Kidney (tissue), 13 donors: ENCODE measurements at regions not wholly inside any gene's neighbourhood (a gene's known extent, or its start where the extent isn't known, plus 50 kb on each side); places are given as distances from the start of the nearest gene placed in this dataset.

Source experiments
- DNase-seq, 5 donors: peaks; one replicate each; pipeline ENCODE4 v3.0.0-alpha.2; 2013 to 2020
- FAIRE-seq: peaks from 2 replicates; lab custom pipeline; 2012; peaks lifted over from hg19 to GRCh38; lab: Jason Lieb, UNC
- H3K27ac ChIP-seq, 2 donors: one replicate each; pipeline ENCODE4 v1.7.0; 2013; ENCODE audit warnings: low read depth in 2 of 2, low read length in 2 of 2, inconsistent platforms in 1 of 2
- H3K27me3 ChIP-seq: one replicate; pipeline ENCODE4 v1.7.1; 2013; ENCODE audit warnings: low read length, inconsistent platforms; ENCODE audit not compliant: control insufficient read depth, insufficient read depth
- H3K36me3 ChIP-seq, 3 donors: one replicate each; pipeline versions ENCODE4 v1.7.0 to v1.7.1; 2013; ENCODE audit warnings: low read length in 3 of 3, control low read depth in 1 of 3, inconsistent platforms in 1 of 3; ENCODE audit not compliant: insufficient read depth in 3 of 3, control insufficient read depth in 2 of 3
- H3K4me1 ChIP-seq, 3 donors: one replicate each; pipeline versions ENCODE4 v1.7.0 to v1.7.1; 2013; ENCODE audit warnings: low read length in 3 of 3, inconsistent platforms in 1 of 3, low read depth in 1 of 3; ENCODE audit not compliant: control insufficient read depth in 2 of 3, insufficient read depth in 2 of 3
- H3K4me3 ChIP-seq, 3 donors: one replicate each; pipeline versions ENCODE4 v1.7.0 to v1.8.1; 2013; ENCODE audit warnings: low read length in 3 of 3, control low read depth in 1 of 3, inconsistent platforms in 1 of 3
- H3K9ac ChIP-seq, 3 donors: one replicate each; pipeline versions ENCODE4 v1.7.0 to v1.7.1; 2013; ENCODE audit warnings: low read length in 3 of 3, control low read depth in 1 of 3, inconsistent platforms in 1 of 3
- H3K9me3 ChIP-seq, 3 donors: one replicate each; pipeline versions ENCODE4 v1.7.0 to v1.7.1; 2013; ENCODE audit warnings: low read length in 3 of 3, control low read depth in 1 of 3, inconsistent platforms in 1 of 3; ENCODE audit not compliant: control insufficient read depth in 2 of 3, insufficient read depth in 1 of 3
- intact Hi-C: fragments of 100-400 bp; cut with DNase I; formaldehyde crosslinking; loops from one replicate; pipeline ENCODE4 v1.11.1; 2022
- TF ChIP-seq, protein P1 (sequence below): IDR thresholded peaks from 3 replicates; pipeline ENCODE4 v1.5.1; 2012; ENCODE audit warnings: mild to moderate bottlenecking, moderate library complexity, borderline replicate concordance; ENCODE audit not compliant: insufficient read depth; ENCODE audit errors: extremely low read depth
- donor health status: control.
- donor health status: control.
- donor health status: control.
- donor health status: control.
- donor health status: control.
- donor health status: DM: yes; HTN: yes; CAD: no.
- donor health status: Normal renal cell carcinoma (clear cell type).

DNA sequence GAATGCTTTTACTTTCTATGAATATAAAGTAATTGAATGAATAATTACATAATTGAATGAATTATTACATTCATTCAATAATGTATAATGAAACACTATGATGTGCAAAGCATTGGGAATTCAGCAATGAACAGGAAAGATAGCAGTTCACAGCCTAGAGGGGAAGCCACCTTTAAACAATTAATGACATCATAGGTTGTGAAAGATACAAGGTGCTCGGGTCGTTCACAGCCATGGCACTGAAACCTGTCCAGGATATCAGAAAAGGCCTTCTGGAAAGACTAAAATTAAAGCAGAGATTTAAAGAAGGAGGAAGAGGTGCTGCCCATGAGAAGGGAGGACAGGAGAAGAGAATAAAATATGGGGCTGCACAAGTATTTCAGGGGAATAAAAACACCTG is 171.4 kb upstream of the KLF4 start:
- Histone ChIP-seq H3K9ac (no peak overlapping the region), H3K27me3 (no peaks in the 10 kb centered on the region), H3K36me3 (no peaks in the 10 kb centered on the region), H3K4me3 (no peak overlapping the region), H3K9me3 (no peaks in the 10 kb centered on the region), H3K27ac (no peak overlapping the region), H3K4me1 (no peaks in the 10 kb centered on the region)
- DNase-seq (no peak), FAIRE-seq (no peak)
- TF ChIP-seq, protein P1, sequence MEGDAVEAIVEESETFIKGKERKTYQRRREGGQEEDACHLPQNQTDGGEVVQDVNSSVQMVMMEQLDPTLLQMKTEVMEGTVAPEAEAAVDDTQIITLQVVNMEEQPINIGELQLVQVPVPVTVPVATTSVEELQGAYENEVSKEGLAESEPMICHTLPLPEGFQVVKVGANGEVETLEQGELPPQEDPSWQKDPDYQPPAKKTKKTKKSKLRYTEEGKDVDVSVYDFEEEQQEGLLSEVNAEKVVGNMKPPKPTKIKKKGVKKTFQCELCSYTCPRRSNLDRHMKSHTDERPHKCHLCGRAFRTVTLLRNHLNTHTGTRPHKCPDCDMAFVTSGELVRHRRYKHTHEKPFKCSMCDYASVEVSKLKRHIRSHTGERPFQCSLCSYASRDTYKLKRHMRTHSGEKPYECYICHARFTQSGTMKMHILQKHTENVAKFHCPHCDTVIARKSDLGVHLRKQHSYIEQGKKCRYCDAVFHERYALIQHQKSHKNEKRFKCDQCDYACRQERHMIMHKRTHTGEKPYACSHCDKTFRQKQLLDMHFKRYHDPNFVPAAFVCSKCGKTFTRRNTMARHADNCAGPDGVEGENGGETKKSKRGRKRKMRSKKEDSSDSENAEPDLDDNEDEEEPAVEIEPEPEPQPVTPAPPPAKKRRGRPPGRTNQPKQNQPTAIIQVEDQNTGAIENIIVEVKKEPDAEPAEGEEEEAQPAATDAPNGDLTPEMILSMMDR = no peak
- intact Hi-C loops = no loop called here

DNA sequence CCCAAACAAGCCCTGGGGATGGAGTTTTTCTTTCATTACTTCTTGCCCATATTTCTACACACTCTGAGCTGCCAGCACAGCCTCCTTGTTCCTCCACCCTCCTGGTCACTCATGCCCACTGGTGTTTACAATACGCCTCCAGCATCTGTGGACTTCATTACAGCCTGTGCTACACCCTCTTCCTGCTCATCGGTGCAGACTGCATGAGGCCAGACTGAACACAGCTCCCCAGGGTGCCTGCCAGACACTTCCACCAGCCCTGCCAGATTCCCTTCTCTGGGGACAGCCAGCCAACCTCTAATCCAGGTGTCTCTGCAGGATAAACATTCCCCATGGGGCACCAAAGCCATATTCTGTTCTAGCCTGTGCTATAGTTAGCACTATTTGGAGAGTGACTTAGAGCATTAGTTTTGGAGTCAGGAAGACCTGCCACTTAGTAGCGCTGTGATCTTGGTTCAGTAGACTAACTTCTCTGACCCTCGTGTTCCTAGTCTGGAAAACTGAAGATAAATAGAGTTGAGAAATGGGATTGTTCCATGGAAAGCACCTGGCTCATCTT is 163.8 kb upstream of the KLF4 start:
- intact Hi-C loops = no loop called here
- no peaks in the 10 kb centered on the region for H3K27me3 ChIP-seq
- no peak overlapping the region for H3K27ac ChIP-seq
- DNase-seq = no peak
- H3K36me3 ChIP-seq = no peaks in the 10 kb centered on the region
- H3K4me1 ChIP-seq = no peaks in the 10 kb centered on the region
- H3K9ac ChIP-seq = no peak overlapping the region
- no peak overlapping the region for H3K4me3 ChIP-seq
- H3K9me3 ChIP-seq = no peaks in the 10 kb centered on the region
- TF ChIP-seq, protein P1 = no peak
- no peak for FAIRE-seq

DNA sequence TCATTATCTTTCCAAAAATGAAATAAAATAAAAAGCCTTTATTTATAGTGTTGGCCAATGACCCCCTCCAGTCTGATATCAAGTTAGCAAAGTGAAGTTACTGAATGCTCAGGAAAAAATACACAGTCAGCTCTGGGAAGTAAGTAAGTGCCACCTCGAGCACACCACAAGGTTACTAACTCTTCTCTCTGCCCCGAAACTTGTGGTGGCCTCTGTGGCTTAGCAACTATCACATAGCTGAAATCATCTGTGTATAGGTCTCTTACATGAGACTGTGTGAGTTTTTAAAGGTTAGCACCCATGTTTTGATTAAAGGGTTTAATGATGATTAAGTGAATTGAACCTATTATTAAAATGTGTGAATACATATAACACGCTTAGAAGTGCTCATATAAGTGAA is 161.4 kb upstream of the KLF4 start:
- H3K9me3 ChIP-seq = no peaks in the 10 kb centered on the region
- TF ChIP-seq, protein P1 = no peak
- DNase-seq (no peak), FAIRE-seq (no peak)
- no peaks in the 10 kb centered on the region for H3K4me1 ChIP-seq
- H3K27ac ChIP-seq = no peak overlapping the region
- no peak overlapping the region for H3K4me3 ChIP-seq
- H3K9ac ChIP-seq = no peak overlapping the region
- no peaks in the 10 kb centered on the region for H3K36me3 ChIP-seq
- intact Hi-C loops = no loop called here
- H3K27me3 ChIP-seq = no peaks in the 10 kb centered on the region

DNA sequence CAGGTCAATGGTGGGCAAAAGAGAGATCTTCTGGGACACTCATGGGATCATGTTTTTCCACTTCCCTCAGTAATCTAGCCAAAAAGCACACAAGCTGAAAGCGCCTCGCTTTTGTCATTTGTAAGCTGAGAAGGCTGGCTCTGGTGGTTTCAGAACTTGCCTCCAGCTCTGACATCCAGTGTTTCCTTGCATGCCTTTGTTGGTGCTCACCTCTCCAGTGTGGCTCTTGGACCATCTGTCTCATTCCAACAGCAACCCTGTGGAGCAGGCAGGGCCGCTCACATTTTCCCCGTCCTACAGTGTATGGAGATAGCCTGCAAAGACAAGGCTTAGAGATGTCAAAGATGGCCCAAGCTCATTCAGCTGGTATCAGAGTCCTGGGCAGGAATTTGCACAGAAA is 160.8 kb upstream of the KLF4 start:
- no peak overlapping the region for H3K4me3 ChIP-seq
- TF ChIP-seq, protein P1 = no peak
- DNase-seq = no peak
- no peak for FAIRE-seq
- no peak overlapping the region for H3K9ac ChIP-seq
- H3K36me3 ChIP-seq = no peaks in the 10 kb centered on the region
- no peaks in the 10 kb centered on the region for H3K9me3 ChIP-seq
- no peak overlapping the region for H3K27ac ChIP-seq
- intact Hi-C loops = no loop called here
- no peaks in the 10 kb centered on the region for H3K4me1 ChIP-seq
- H3K27me3 ChIP-seq = no peaks in the 10 kb centered on the region
